ENCODE measurements at regions not wholly inside any gene's neighbourhood (a gene's known extent, or its start where the extent isn't known, plus 50 kb on each side); places are given as distances from the start of the nearest gene placed in this dataset.

DNA sequence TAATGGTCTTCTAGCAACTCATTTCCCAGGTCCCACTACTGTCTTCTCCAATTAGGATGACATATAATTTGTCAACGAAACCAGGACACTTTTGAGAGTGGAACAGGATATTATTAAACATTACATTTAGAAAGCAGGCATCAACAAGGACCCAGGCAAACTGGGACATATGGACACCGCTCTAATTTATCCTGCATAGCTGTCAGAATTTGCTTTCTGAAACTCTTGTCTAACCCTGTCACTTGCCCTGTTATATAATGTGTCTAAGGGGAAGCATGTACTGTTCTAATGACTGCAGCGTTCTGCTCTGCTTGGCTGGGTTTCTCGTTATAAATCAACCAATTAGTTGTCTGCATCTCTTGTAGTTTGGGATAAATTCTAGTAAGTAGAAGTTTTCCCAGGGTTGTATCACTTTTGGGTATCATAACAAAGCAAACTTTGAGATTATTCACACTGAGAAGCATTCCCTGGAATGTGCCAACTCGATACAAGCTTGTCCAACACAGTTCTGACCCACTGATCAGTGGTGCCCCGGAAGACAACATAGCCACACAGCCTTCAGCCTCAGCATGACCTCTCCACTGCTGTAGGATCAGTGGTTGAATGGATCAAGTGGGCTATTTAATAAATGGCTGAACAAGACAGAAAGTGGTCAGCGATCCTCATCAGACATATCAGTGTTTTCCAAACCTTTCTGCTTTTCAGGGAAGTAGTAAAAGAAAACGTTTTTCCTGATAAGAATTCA, 228.1 kb downstream of the KIF20B start:
- TF ChIP-seq, protein P1, sequence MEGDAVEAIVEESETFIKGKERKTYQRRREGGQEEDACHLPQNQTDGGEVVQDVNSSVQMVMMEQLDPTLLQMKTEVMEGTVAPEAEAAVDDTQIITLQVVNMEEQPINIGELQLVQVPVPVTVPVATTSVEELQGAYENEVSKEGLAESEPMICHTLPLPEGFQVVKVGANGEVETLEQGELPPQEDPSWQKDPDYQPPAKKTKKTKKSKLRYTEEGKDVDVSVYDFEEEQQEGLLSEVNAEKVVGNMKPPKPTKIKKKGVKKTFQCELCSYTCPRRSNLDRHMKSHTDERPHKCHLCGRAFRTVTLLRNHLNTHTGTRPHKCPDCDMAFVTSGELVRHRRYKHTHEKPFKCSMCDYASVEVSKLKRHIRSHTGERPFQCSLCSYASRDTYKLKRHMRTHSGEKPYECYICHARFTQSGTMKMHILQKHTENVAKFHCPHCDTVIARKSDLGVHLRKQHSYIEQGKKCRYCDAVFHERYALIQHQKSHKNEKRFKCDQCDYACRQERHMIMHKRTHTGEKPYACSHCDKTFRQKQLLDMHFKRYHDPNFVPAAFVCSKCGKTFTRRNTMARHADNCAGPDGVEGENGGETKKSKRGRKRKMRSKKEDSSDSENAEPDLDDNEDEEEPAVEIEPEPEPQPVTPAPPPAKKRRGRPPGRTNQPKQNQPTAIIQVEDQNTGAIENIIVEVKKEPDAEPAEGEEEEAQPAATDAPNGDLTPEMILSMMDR (conservative IDR thresholded peaks at IDR 0.05 in 1 of 2, IDR thresholded peaks at IDR 0.05 in 1 of 2; ENCODE audit: low read depth in 1 of 2, low read length in 2 of 2): no peak
- no peak for TF ChIP-seq EZH2 (IDR thresholded peaks at IDR 0.05; ENCODE audit: low read length, missing control alignments)

Measured in fibroblast of lung (primary cell).